Keratinocyte (primary cell): ENCODE measurements at regions not wholly inside any gene's neighbourhood (a gene's known extent, or its start where the extent isn't known, plus 50 kb on each side); places are given as distances from the start of the nearest gene placed in this dataset.
"Not testable (repeated sequence)": the region's sequence is repeated elsewhere in the genome, so short reads cannot be mapped to it uniquely, and the experiment has no call there.

ENCODE experiments used
- DNase-seq: peaks from one replicate; pipeline ENCODE4 v3.0.0-alpha.2; 2011; ENCODE audit warnings: low read depth, missing footprints, low spot score
- FAIRE-seq: peaks from 2 replicates; lab custom pipeline; 2011; peaks lifted over from hg19 to GRCh38; lab: Jason Lieb, UNC
- H2AFZ ChIP-seq: 2 replicates; pipeline ENCODE4 v1.6.0; 2012; ENCODE audit warnings: low read length, control low read depth, inconsistent platforms; ENCODE audit not compliant: control insufficient read depth
- H3K27ac ChIP-seq: 2 replicates; pipeline ENCODE4 v1.5.1; 2011; ENCODE audit warnings: low read length; ENCODE audit not compliant: control insufficient read depth, insufficient read depth
- H3K27me3 ChIP-seq: 3 replicates; pipeline ENCODE4 v1.6.0; 2011; ENCODE audit warnings: low read length; ENCODE audit not compliant: control insufficient read depth, insufficient read depth; ENCODE audit errors: extremely low read depth
- H3K36me3 ChIP-seq, 2 experiments: 2 replicates in 1 of 2; 3 replicates in 1 of 2; pipeline ENCODE4 v1.5.1; 2011; ENCODE audit warnings: low read length in 2 of 2, mild to moderate bottlenecking in 1 of 2; ENCODE audit not compliant: control insufficient read depth in 2 of 2, insufficient read depth in 2 of 2; ENCODE audit errors: extremely low read depth in 1 of 2
- H3K4me1 ChIP-seq: 3 replicates; pipeline ENCODE4 v1.5.1; 2011; ENCODE audit warnings: low read length; ENCODE audit not compliant: control insufficient read depth, insufficient read depth; ENCODE audit errors: extremely low read depth
- H3K4me2 ChIP-seq: 3 replicates; pipeline ENCODE4 v1.6.0; 2011; ENCODE audit warnings: low read depth, low read length; ENCODE audit not compliant: control insufficient read depth, insufficient read depth; ENCODE audit errors: extremely low read depth
- H3K4me3 ChIP-seq, 3 experiments: fragments of 200-600 bp in 1 of 3; sonication (generic) in 1 of 3; 2 replicates in 2 of 3; 3 replicates in 1 of 3; pipeline ENCODE4 v1.5.1; 2011 to 2016; ENCODE audit warnings: low read length in 3 of 3, mild to moderate bottlenecking in 3 of 3, control low read depth in 2 of 3, inconsistent platforms in 1 of 3, low read depth in 1 of 3, mixed read lengths in 1 of 3, mixed run types in 1 of 3, moderate library complexity in 1 of 3; ENCODE audit not compliant: control insufficient read depth in 2 of 3, insufficient read depth in 2 of 3; ENCODE audit errors: extremely low read depth in 1 of 3
- H3K79me2 ChIP-seq: 2 replicates; pipeline ENCODE4 v1.6.0; 2012; ENCODE audit warnings: low read length; ENCODE audit not compliant: control insufficient read depth, insufficient read depth
- H3K9ac ChIP-seq: 3 replicates; pipeline ENCODE4 v1.6.0; 2011; ENCODE audit warnings: low read length; ENCODE audit not compliant: control insufficient read depth, insufficient read depth; ENCODE audit errors: extremely low read depth
- H3K9me1 ChIP-seq: 3 replicates; pipeline ENCODE4 v1.6.0; 2011; ENCODE audit warnings: low read length; ENCODE audit not compliant: control insufficient read depth, insufficient read depth; ENCODE audit errors: extremely low read depth
- H3K9me3 ChIP-seq: 2 replicates; pipeline ENCODE4 v1.5.1; 2012; ENCODE audit warnings: low read depth, low read length; ENCODE audit not compliant: control insufficient read depth
- H4K20me1 ChIP-seq: 3 replicates; pipeline ENCODE4 v1.6.0; 2011; ENCODE audit warnings: low read length; ENCODE audit not compliant: control insufficient read depth, insufficient read depth; ENCODE audit errors: extremely low read depth
- CTCF ChIP-seq, 3 experiments: IDR thresholded peaks in 1 of 3; conservative IDR thresholded peaks in 1 of 3; optimal IDR thresholded peaks in 1 of 3; 2 replicates in 2 of 3; 3 replicates in 1 of 3; pipeline versions ENCODE3 to v1.5.1; 2011; ENCODE audit warnings: low read length in 3 of 3, mild to moderate bottlenecking in 3 of 3, moderate library complexity in 2 of 3, control low read depth in 1 of 3, inconsistent platforms in 1 of 3; ENCODE audit not compliant: insufficient read depth in 2 of 3; ENCODE audit errors: extremely low read depth in 1 of 3
- EZH2 ChIP-seq: IDR thresholded peaks from one replicate; pipeline ENCODE4 v1.6.1; 2012; ENCODE audit warnings: inconsistent platforms, mild to moderate bottlenecking, low read length, moderate library complexity
- dilution Hi-C: fragments of 300-500 bp; cut with MboI; formaldehyde crosslinking; loops from one replicate; pipeline ENCODE4 v1.7.0; 2020; ENCODE audit warnings: low sequenced_read_pairs; ENCODE audit not compliant: extremely low pct_ligation_motif_present

- FAIRE-seq (no peak), DNase-seq (no peak)
- H3K27me3 ChIP-seq = no peaks in the 10 kb centered on the region
- H3K9me3 ChIP-seq = no peaks in the 10 kb centered on the region
- H3K9me1 ChIP-seq = no peaks in the 10 kb centered on the region
- H3K9ac ChIP-seq = no peak overlapping the region
- no peaks in the 10 kb centered on the region for H3K36me3 ChIP-seq
- no peak overlapping the region for H3K4me2 ChIP-seq
- TF ChIP-seq EZH2 (no peak), CTCF (optimal IDR thresholded peaks at IDR 0.05 in 1 of 3, IDR thresholded peaks at IDR 0.05 in 1 of 3, conservative IDR thresholded peaks at IDR 0.05 in 1 of 3; ENCODE audit: extremely low read depth in 1 of 3, insufficient read depth in 2 of 3, low read length in 3 of 3) (no peak)
- no peak overlapping the region for H3K4me3 ChIP-seq
- dilution Hi-C loops = no loop called here
- H3K79me2 ChIP-seq = no peaks in the 10 kb centered on the region
- H3K4me1 ChIP-seq = no peaks in the 10 kb centered on the region
- no peaks in the 10 kb centered on the region for H4K20me1 ChIP-seq
- H2AFZ ChIP-seq = no peak overlapping the region
- H3K27ac ChIP-seq = no peak overlapping the region
These were observed 385.4 kb upstream of the PRR20A start for GRCh38 chr13:56755181-56755935.

GRCh38 chr13:56763333-56763732 lies 377.4 kb upstream of the PRR20A start:
- H3K79me2 ChIP-seq, H3K27me3 ChIP-seq, H3K9me3 ChIP-seq, dilution Hi-C loops, H3K27ac ChIP-seq, DNase-seq, H3K4me3 ChIP-seq, H3K4me1 ChIP-seq, H3K9ac ChIP-seq, FAIRE-seq, H3K9me1 ChIP-seq, H2AFZ ChIP-seq, H3K4me2 ChIP-seq, H4K20me1 ChIP-seq, H3K36me3 ChIP-seq: not testable (repeated sequence)

- no peaks in the 10 kb centered on the region for H3K4me1 ChIP-seq
- H3K4me2 ChIP-seq = no peak overlapping the region
- H3K27me3 ChIP-seq = no peaks in the 10 kb centered on the region
- H3K27ac ChIP-seq = no peak overlapping the region
- no peak overlapping the region for H3K4me3 ChIP-seq
- FAIRE-seq = no peak
- no peaks in the 10 kb centered on the region for H3K9me3 ChIP-seq
- DNase-seq = no peak
- dilution Hi-C loops = no loop called here
- no peaks in the 10 kb centered on the region for H3K9me1 ChIP-seq
- H2AFZ ChIP-seq = no peak overlapping the region
- TF ChIP-seq EZH2 (no peak), CTCF (optimal IDR thresholded peaks at IDR 0.05 in 1 of 3, IDR thresholded peaks at IDR 0.05 in 1 of 3, conservative IDR thresholded peaks at IDR 0.05 in 1 of 3; ENCODE audit: extremely low read depth in 1 of 3, insufficient read depth in 2 of 3, low read length in 3 of 3) (no peak)
- H3K79me2 ChIP-seq = no peaks in the 10 kb centered on the region
- H4K20me1 ChIP-seq = no peaks in the 10 kb centered on the region
- no peak overlapping the region for H3K9ac ChIP-seq
- H3K36me3 ChIP-seq = no peaks in the 10 kb centered on the region
These were observed 367.6 kb upstream of the PRR20A start for GRCh38 chr13:56773148-56773547.
